ENCODE measurements at regions not wholly inside any gene's neighbourhood (a gene's known extent, or its start where the extent isn't known, plus 50 kb on each side); places are given as distances from the start of the nearest gene placed in this dataset.

- DNase-seq = no peak
- TF ChIP-seq, protein P1, sequence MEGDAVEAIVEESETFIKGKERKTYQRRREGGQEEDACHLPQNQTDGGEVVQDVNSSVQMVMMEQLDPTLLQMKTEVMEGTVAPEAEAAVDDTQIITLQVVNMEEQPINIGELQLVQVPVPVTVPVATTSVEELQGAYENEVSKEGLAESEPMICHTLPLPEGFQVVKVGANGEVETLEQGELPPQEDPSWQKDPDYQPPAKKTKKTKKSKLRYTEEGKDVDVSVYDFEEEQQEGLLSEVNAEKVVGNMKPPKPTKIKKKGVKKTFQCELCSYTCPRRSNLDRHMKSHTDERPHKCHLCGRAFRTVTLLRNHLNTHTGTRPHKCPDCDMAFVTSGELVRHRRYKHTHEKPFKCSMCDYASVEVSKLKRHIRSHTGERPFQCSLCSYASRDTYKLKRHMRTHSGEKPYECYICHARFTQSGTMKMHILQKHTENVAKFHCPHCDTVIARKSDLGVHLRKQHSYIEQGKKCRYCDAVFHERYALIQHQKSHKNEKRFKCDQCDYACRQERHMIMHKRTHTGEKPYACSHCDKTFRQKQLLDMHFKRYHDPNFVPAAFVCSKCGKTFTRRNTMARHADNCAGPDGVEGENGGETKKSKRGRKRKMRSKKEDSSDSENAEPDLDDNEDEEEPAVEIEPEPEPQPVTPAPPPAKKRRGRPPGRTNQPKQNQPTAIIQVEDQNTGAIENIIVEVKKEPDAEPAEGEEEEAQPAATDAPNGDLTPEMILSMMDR (conservative IDR thresholded peaks at IDR 0.05) = no peak
- Mint-ChIP-seq H3K36me3 (ENCODE audit: insufficient read depth in 1 of 3, low read depth in 3 of 3) (no peaks in the 10 kb centered on the region; a peak in 2 of 7 replicates), H3K4me3 (peak overlapping the region in 1 of 2 experiments; percentile 68; a peak in 3 of 5 replicates), H3K27me3 (ENCODE audit: low read depth) (peaks cover 100% of the 10 kb centered on the region), H3K27ac (no peak overlapping the region), H3K9me3 (peaks cover 2 to 3% of the 10 kb centered on the region in 2 experiments; a peak in 1 of 5 replicates), H3K4me1 (peaks cover 38 to 49% of the 10 kb centered on the region in 2 experiments)
- Histone ChIP-seq H3K18ac (ENCODE audit: insufficient read length, low read depth, low read length) (no peak overlapping the region), H2BK120ac (ENCODE audit: low read depth, low read length, poor library complexity, severe bottlenecking) (no peak overlapping the region), H3K23me2 (ENCODE audit: insufficient read length, low read depth, low read length, poor library complexity, severe bottlenecking) (peaks cover 15% of the 10 kb centered on the region), H4K20me1 (ENCODE audit: control insufficient read depth, insufficient read depth, insufficient read length) (no peaks in the 10 kb centered on the region), H2BK15ac (ENCODE audit: low read depth, low read length) (no peak overlapping the region), H3T11ph (ENCODE audit: low read length) (no peak overlapping the region), H3K79me2 (ENCODE audit: insufficient read depth, low read length) (no peaks in the 10 kb centered on the region), H2AFZ (ENCODE audit: low read length) (no peak overlapping the region), H4K8ac (replicated peaks; ENCODE audit: insufficient read length, low read depth, low read length) (no peak overlapping the region), H3K4ac (ENCODE audit: low read depth, low read length) (no peak overlapping the region), H3K9me3 (ENCODE audit: control insufficient read depth, low read depth, low read length) (no peaks in the 10 kb centered on the region), H4K91ac (ENCODE audit: insufficient read length, low read depth, low read length) (no peak overlapping the region), H2AK5ac (ENCODE audit: insufficient read length, low read length) (no peak overlapping the region), H3K23ac (ENCODE audit: insufficient read length, low read depth, low read length) (no peak overlapping the region), H3K79me1 (ENCODE audit: insufficient read depth, low read depth, low read length, poor library complexity, severe bottlenecking) (no peaks in the 10 kb centered on the region), H3K56ac (ENCODE audit: insufficient read length, low read depth, low read length) (no peak overlapping the region), H3K27ac (ENCODE audit: insufficient read length, low read depth, low read length) (no peak overlapping the region), H3K4me2 (ENCODE audit: insufficient read depth, insufficient read length, low read length) (peak overlapping the region; percentile 29), H3K14ac (ENCODE audit: insufficient read depth, low read length) (no peak overlapping the region), H4K5ac (ENCODE audit: insufficient read length, low read depth, low read length) (no peak overlapping the region), H3K4me1 (ENCODE audit: insufficient read depth, low read length) (no peaks in the 10 kb centered on the region), H3K27me3 (ENCODE audit: insufficient read depth, low read length) (peaks cover 92% of the 10 kb centered on the region), H2BK20ac (ENCODE audit: low read depth, low read length, poor library complexity, severe bottlenecking) (no peak overlapping the region), H3K9ac (ENCODE audit: extremely low read depth, insufficient read length, low read length) (no peak overlapping the region), H2BK5ac (ENCODE audit: insufficient read length, low read length) (no peak overlapping the region), H2BK12ac (ENCODE audit: insufficient read length, low read depth, low read length) (no peak overlapping the region)
- WGBS (ENCODE audit: extremely low coverage, insufficient read length, low lambda C conversion rate) = no CpG with 5 or more reads among the region's 37 CpGs
Measured at GRCh38 chr5:73300337-73301207, 127.6 kb downstream of the TMEM174 start.

Measured in H9 (cell line).